ENCODE measurements at regions not wholly inside any gene's neighbourhood (a gene's known extent, or its start where the extent isn't known, plus 50 kb on each side); places are given as distances from the start of the nearest gene placed in this dataset.

GRCh38 chr15:87131067-87131466 lies 1051.4 kb downstream of the AGBL1 start:
- no peak for DNase-seq

- no peak for DNase-seq
Measured at GRCh38 chr15:87129916-87130315, 1050.2 kb downstream of the AGBL1 start.

GRCh38 chr15:87123676-87124382 lies 1044.2 kb downstream of the AGBL1 start:
- no peak for DNase-seq

GRCh38 chr15:87121336-87121735 lies 1041.7 kb downstream of the AGBL1 start:
- DNase-seq: no peak

GRCh38 chr15:87120555-87120954 lies 1040.9 kb downstream of the AGBL1 start:
- DNase-seq: no peak

GRCh38 chr15:87118846-87119245 lies 1039.2 kb downstream of the AGBL1 start:
- DNase-seq: peak; percentile 14

GRCh38 chr15:87118435-87118834 lies 1038.8 kb downstream of the AGBL1 start:
- no peak for DNase-seq

GRCh38 chr15:87115795-87116194 lies 1036.1 kb downstream of the AGBL1 start:
- no peak for DNase-seq

- DNase-seq: no peak
Measured at GRCh38 chr15:87099916-87100315, 1020.2 kb downstream of the AGBL1 start.

- DNase-seq: no peak
Measured at GRCh38 chr15:87089551-87089950, 1009.9 kb downstream of the AGBL1 start.

GRCh38 chr15:87083201-87083600 lies 1003.5 kb downstream of the AGBL1 start:
- no peak for DNase-seq

- DNase-seq: no peak
Measured at GRCh38 chr15:87082581-87082980, 1002.9 kb downstream of the AGBL1 start.

GRCh38 chr15:87080547-87080946 lies 1000.9 kb downstream of the AGBL1 start:
- no peak for DNase-seq
